CD4-positive, alpha-beta memory T cell (primary cell): ENCODE measurements at regions not wholly inside any gene's neighbourhood (a gene's known extent, or its start where the extent isn't known, plus 50 kb on each side); places are given as distances from the start of the nearest gene placed in this dataset.

ENCODE experiments used
- CTCF ChIA-PET: fragments of 350-600 bp; sonication (Branson Sonifier 250); formaldehyde crosslinking; loops from one replicate; lab custom pipeline; 2021; ENCODE audit warnings: inconsistent platforms; ENCODE audit not compliant: partially characterized antibody; lab: Charles Lee
- POLR2A ChIA-PET: fragments of 350-600 bp; sonication (Branson Sonifier 250); formaldehyde crosslinking; loops from one replicate; lab custom pipeline; 2021; ENCODE audit not compliant: partially characterized antibody; lab: Charles Lee
- DNase-seq, 5 donors: peaks; one replicate each; pipeline versions ENCODE4 v3.0.0 to v3.0.0-alpha.2; 2020 to 2022; ENCODE audit warnings: mixed read lengths in 1 of 5
- H3K27ac ChIP-seq: one replicate; pipeline ENCODE4 v1.7.0; 2013; ENCODE audit warnings: low read depth, low read length
- H3K27me3 ChIP-seq: 2 replicates; pipeline ENCODE4 v1.7.0; 2013; ENCODE audit warnings: mild to moderate bottlenecking, low read length, moderate library complexity; ENCODE audit not compliant: insufficient read depth
- H3K36me3 ChIP-seq: 2 replicates; pipeline ENCODE4 v1.7.0; 2013; ENCODE audit warnings: mild to moderate bottlenecking, low read length, moderate library complexity; ENCODE audit not compliant: insufficient read depth
- H3K4me1 ChIP-seq: 2 replicates; pipeline ENCODE4 v1.7.0; 2013; ENCODE audit warnings: mild to moderate bottlenecking, low read length, moderate library complexity; ENCODE audit not compliant: insufficient read depth
- H3K4me3 ChIP-seq, 2 donors: one replicate each; pipeline ENCODE4 v1.7.0; 2013; ENCODE audit warnings: low read length in 2 of 2, mild to moderate bottlenecking in 1 of 2
- H3K9me3 ChIP-seq, 2 donors: one replicate each; pipeline ENCODE4 v1.7.0; 2013; ENCODE audit warnings: low read length in 2 of 2, control low read depth in 1 of 2; ENCODE audit not compliant: control insufficient read depth in 1 of 2
- H3K27ac Mint-ChIP-seq, 7 donors: one replicate each; pipeline ENCODE4 v1.8.0; 2020 to 2021; ENCODE audit warnings: mixed read lengths in 7 of 7, mild to moderate bottlenecking in 6 of 7, inconsistent platforms in 3 of 7, moderate library complexity in 3 of 7
- H3K27me3 Mint-ChIP-seq, 2 donors: one replicate each; pipeline ENCODE4 v1.8.0; 2020 to 2021; ENCODE audit warnings: mixed read lengths in 2 of 2
- H3K36me3 Mint-ChIP-seq, 2 donors: one replicate each; pipeline ENCODE4 v1.8.0; 2020 to 2021; ENCODE audit warnings: mixed read lengths in 2 of 2, inconsistent platforms in 1 of 2, mild to moderate bottlenecking in 1 of 2
- H3K4me1 Mint-ChIP-seq, 4 donors: one replicate each; pipeline ENCODE4 v1.8.0; 2020 to 2021; ENCODE audit warnings: mixed read lengths in 4 of 4, mild to moderate bottlenecking in 1 of 4
- H3K4me3 Mint-ChIP-seq, 8 donors: one replicate each; pipeline ENCODE4 v1.8.0; 2020 to 2021; ENCODE audit warnings: mixed read lengths in 8 of 8, mild to moderate bottlenecking in 7 of 8, moderate library complexity in 6 of 8, inconsistent platforms in 3 of 8
- H3K9me3 Mint-ChIP-seq, 8 donors: one replicate each; pipeline ENCODE4 v1.8.0; 2020 to 2021; ENCODE audit warnings: mixed read lengths in 8 of 8, mild to moderate bottlenecking in 5 of 8, inconsistent platforms in 3 of 8, moderate library complexity in 1 of 8
- intact Hi-C: fragments of 100-400 bp; cut with micrococcal nuclease; formaldehyde crosslinking; loops from one replicate; pipeline ENCODE4 v1.15.1; 2023

DNA sequence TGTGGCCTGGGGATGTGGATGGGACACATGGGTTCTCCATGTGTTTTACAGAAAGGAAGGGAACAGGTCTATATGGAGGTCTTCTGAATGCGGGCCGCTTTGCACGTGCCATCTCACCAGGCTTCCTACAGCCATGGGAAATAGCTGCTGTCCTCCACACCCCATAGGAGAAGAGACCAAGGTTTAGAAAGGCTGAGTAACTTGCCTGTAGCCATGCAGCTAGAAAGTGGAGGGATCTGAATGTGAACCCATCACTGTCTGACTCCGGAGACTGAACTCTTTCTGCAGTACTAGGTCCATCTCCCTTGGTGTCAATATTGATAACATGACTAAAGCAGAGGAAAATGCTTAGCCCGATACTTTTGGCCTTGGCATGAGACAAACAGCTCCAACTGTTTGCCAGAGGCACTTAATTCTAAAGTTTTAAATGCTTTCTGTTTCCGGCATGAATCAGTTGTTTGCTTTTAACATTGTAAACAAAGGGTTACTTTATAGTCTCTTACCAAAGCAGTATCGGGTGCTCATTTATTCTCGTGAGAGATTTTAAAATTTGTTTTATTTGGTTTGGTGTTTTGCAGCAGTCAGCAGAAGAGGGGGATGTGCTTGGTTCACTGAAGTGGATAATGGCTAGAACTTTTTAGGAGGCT lies 64.8 kb upstream of the LOXL4 start:
- ChIA-PET POLR2A (no interaction called here), CTCF (no interaction called here)
- no peak overlapping the region for H3K4me3 ChIP-seq
- H3K9me3 ChIP-seq: no peaks in the 10 kb centered on the region
- Mint-ChIP-seq H3K4me1 (no peaks in the 10 kb centered on the region), H3K36me3 (no peaks in the 10 kb centered on the region), H3K9me3 (peaks cover 0 to 4% (median 0%) of the 10 kb centered on the region in 8 donors), H3K27ac (no peak overlapping the region), H3K27me3 (no peaks in the 10 kb centered on the region), H3K4me3 (no peak overlapping the region)
- no peaks in the 10 kb centered on the region for H3K4me1 ChIP-seq
- DNase-seq: no peak
- H3K27ac ChIP-seq: no peak overlapping the region
- intact Hi-C loops: no loop called here
- H3K36me3 ChIP-seq: no peaks in the 10 kb centered on the region
- H3K27me3 ChIP-seq: no peaks in the 10 kb centered on the region

- no peaks in the 10 kb centered on the region for H3K4me1 ChIP-seq
- Mint-ChIP-seq H3K36me3 (no peaks in the 10 kb centered on the region), H3K4me3 (no peak overlapping the region), H3K27ac (no peak overlapping the region), H3K27me3 (no peaks in the 10 kb centered on the region), H3K9me3 (peaks cover 0 to 4% (median 0%) of the 10 kb centered on the region in 8 donors), H3K4me1 (no peaks in the 10 kb centered on the region)
- DNase-seq: no peak
- POLR2A ChIA-PET: no interaction called here
- no peak overlapping the region for H3K27ac ChIP-seq
- no peak overlapping the region for H3K4me3 ChIP-seq
- CTCF ChIA-PET: no interaction called here
- H3K27me3 ChIP-seq: no peaks in the 10 kb centered on the region
- intact Hi-C loops: no loop called here
- H3K36me3 ChIP-seq: no peaks in the 10 kb centered on the region
- H3K9me3 ChIP-seq: no peaks in the 10 kb centered on the region
Measured at GRCh38 chr10:98331885-98332284, 63.9 kb upstream of the LOXL4 start.

GRCh38 chr10:98330987-98331386 lies 63.0 kb upstream of the LOXL4 start:
- H3K9me3 ChIP-seq: no peaks in the 10 kb centered on the region
- DNase-seq: no peak
- POLR2A ChIA-PET: no interaction called here
- no peak overlapping the region for H3K4me3 Mint-ChIP-seq
- no peaks in the 10 kb centered on the region for H3K36me3 Mint-ChIP-seq
- no peak overlapping the region for H3K27ac ChIP-seq
- no peaks in the 10 kb centered on the region for H3K27me3 ChIP-seq
- H3K27me3 Mint-ChIP-seq: peaks cover 0 to 5% of the 10 kb centered on the region in 2 donors
- H3K9me3 Mint-ChIP-seq: peaks cover 0 to 4% (median 0%) of the 10 kb centered on the region in 8 donors
- H3K4me1 Mint-ChIP-seq: no peaks in the 10 kb centered on the region
- no peak overlapping the region for H3K4me3 ChIP-seq
- intact Hi-C loops: no loop called here
- H3K4me1 ChIP-seq: no peaks in the 10 kb centered on the region
- H3K27ac Mint-ChIP-seq: no peak overlapping the region
- H3K36me3 ChIP-seq: no peaks in the 10 kb centered on the region
- CTCF ChIA-PET: interaction anchor here (1.1 kb wide), 1 partner anchor 9 kb away, joined by 4 read pairs; no protein-coding TSS in a partner anchor

DNA sequence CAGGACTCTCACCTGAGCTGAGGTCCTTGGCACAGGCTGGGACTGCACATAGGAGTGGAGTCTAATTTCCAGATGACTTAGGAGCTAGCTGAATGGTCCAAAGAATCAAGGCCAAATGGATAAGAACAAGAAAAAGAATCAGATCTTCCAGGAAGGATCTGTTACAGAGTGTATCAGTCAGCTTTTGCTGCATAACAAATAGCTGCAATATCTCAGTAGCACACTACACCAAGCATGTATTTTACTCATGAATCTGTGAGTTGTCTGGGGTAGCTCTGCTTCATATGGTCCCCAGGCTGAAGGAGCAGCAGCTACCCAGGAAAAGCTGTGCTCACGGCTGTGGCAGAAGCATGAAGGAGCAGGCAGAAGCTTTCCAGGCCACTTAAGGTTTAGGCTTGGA lies 60.6 kb upstream of the LOXL4 start:
- Histone ChIP-seq H3K9me3 (no peaks in the 10 kb centered on the region), H3K4me1 (no peaks in the 10 kb centered on the region), H3K4me3 (no peak overlapping the region), H3K36me3 (no peaks in the 10 kb centered on the region), H3K27ac (no peak overlapping the region), H3K27me3 (no peaks in the 10 kb centered on the region)
- H3K4me3 Mint-ChIP-seq: no peak overlapping the region
- POLR2A ChIA-PET: no interaction called here
- intact Hi-C loops: no loop called here
- H3K4me1 Mint-ChIP-seq: no peaks in the 10 kb centered on the region
- no peak overlapping the region for H3K27ac Mint-ChIP-seq
- no peaks in the 10 kb centered on the region for H3K36me3 Mint-ChIP-seq
- peaks cover 0 to 6% (median 0%) of the 10 kb centered on the region in 8 donors for H3K9me3 Mint-ChIP-seq
- peaks cover 2 to 7% of the 10 kb centered on the region in 2 donors for H3K27me3 Mint-ChIP-seq
- DNase-seq: no peak
- CTCF ChIA-PET: no interaction called here

DNA sequence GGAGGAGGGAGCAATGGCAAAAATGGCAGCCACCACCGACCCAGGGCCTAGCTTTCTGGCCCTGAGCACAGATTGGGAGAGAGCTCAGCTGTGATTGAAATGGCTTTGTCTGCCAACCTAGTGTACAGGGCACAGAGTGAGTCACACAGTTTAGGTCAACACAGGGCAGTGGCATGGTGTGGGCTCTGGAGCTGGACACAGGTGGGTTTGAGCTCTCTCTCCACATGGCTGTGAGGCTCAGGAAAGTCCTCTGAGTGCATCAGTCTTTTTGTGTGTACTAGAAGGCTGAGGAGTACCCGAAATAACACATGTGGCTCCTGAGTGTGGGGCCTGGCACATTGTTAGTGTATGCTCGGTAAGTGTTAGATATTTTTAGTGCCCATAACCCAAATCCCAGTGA lies 60.2 kb upstream of the LOXL4 start:
- H3K9me3 Mint-ChIP-seq: peaks cover 0 to 6% (median 0%) of the 10 kb centered on the region in 8 donors
- no peaks in the 10 kb centered on the region for H3K36me3 Mint-ChIP-seq
- H3K27me3 ChIP-seq: no peaks in the 10 kb centered on the region
- POLR2A ChIA-PET: no interaction called here
- H3K9me3 ChIP-seq: no peaks in the 10 kb centered on the region
- CTCF ChIA-PET: no interaction called here
- no peak overlapping the region for H3K4me3 Mint-ChIP-seq
- H3K4me3 ChIP-seq: no peak overlapping the region
- intact Hi-C loops: no loop called here
- H3K27me3 Mint-ChIP-seq: peaks cover 2 to 7% of the 10 kb centered on the region in 2 donors
- no peak overlapping the region for H3K27ac ChIP-seq
- H3K36me3 ChIP-seq: no peaks in the 10 kb centered on the region
- no peak overlapping the region for H3K27ac Mint-ChIP-seq
- DNase-seq: no peak
- no peaks in the 10 kb centered on the region for H3K4me1 Mint-ChIP-seq
- H3K4me1 ChIP-seq: no peaks in the 10 kb centered on the region

DNA sequence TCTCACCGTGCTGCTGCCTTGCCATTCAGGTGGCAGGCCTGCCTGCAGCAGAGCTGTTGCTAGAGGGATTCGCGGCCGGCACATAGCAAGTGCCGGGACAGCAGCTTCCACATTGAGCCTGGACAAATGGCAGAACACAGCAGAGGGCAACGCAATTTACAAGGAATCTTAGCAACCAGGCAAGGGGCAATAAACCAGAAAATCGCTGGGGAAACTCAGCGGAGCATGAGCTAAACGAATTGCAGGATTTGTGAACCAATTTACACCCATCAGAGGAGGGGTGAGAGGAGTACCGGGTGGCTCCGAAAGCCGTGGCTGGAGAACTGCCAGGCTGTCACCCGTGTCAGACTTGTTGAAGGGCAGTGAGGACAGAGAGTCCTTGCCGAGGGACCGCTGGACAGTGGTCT lies 58.6 kb upstream of the LOXL4 start:
- ChIA-PET CTCF (no interaction called here), POLR2A (no interaction called here)
- no peaks in the 10 kb centered on the region for H3K9me3 ChIP-seq
- Mint-ChIP-seq H3K9me3 (peaks cover 0 to 6% (median 0%) of the 10 kb centered on the region in 8 donors), H3K4me1 (no peaks in the 10 kb centered on the region), H3K27ac (no peak overlapping the region), H3K4me3 (no peak overlapping the region), H3K36me3 (no peaks in the 10 kb centered on the region), H3K27me3 (peaks cover 2 to 7% of the 10 kb centered on the region in 2 donors)
- no peaks in the 10 kb centered on the region for H3K4me1 ChIP-seq
- DNase-seq: no peak
- no peaks in the 10 kb centered on the region for H3K36me3 ChIP-seq
- no peaks in the 10 kb centered on the region for H3K27me3 ChIP-seq
- intact Hi-C loops: no loop called here
- H3K4me3 ChIP-seq: no peak overlapping the region
- H3K27ac ChIP-seq: no peak overlapping the region

DNA sequence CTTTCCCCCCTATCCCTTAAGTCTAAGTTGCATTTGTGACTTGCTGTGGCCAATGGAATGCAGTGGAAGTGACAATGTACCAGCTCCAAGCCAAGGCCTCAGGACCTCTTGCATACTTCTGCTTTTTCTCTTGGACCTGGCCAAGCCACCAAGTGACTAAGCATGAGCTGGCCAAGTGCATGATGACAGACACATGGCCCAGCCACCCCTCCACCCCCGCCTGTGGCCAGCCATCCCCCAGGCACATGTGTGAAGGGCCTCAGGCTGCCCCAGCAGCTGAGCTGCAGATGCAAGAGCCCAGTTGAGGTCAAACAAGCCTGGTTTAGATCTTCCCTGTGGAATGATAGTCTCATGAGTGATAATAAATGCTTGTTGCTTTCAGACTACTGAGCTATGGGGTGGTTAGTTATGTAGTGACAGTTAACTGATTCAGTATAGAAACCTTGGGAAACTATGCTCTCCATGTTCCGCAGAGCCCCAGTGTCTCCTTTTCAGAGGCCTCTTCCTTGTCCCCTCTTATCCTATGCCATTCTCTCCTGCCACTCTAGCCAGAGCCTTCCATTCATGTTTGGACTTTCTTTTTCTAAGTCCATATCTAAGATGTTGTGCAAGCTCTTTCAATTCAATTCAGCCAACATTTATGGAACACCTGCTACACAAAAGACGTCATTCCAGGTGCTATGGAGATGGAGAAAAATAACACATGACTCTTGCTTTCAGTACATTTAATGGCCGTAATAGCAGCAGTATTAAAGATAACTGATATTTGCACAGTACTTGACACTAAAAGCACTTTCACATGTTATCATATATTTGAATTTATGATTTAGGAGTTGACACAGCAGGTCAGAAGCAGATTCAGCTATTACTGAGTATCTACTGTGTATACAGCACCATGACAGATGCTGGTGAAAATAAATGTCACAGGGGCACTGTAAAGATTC lies 55.5 kb upstream of the LOXL4 start:
- Histone ChIP-seq H3K4me1 (no peaks in the 10 kb centered on the region), H3K36me3 (no peaks in the 10 kb centered on the region), H3K27ac (no peak overlapping the region), H3K4me3 (no peak overlapping the region), H3K27me3 (no peaks in the 10 kb centered on the region), H3K9me3 (no peaks in the 10 kb centered on the region)
- CTCF ChIA-PET: no interaction called here
- no peak for DNase-seq
- Mint-ChIP-seq H3K4me3 (no peak overlapping the region), H3K27ac (no peak overlapping the region), H3K36me3 (no peaks in the 10 kb centered on the region), H3K4me1 (no peaks in the 10 kb centered on the region), H3K9me3 (peaks cover 0 to 1% (median 0%) of the 10 kb centered on the region in 8 donors), H3K27me3 (peaks cover 2 to 10% of the 10 kb centered on the region in 2 donors)
- POLR2A ChIA-PET: no interaction called here
- intact Hi-C loops: no loop called here
